ENCODE measurements at regions not wholly inside any gene's neighbourhood (a gene's known extent, or its start where the extent isn't known, plus 50 kb on each side); places are given as distances from the start of the nearest gene placed in this dataset.

DNA sequence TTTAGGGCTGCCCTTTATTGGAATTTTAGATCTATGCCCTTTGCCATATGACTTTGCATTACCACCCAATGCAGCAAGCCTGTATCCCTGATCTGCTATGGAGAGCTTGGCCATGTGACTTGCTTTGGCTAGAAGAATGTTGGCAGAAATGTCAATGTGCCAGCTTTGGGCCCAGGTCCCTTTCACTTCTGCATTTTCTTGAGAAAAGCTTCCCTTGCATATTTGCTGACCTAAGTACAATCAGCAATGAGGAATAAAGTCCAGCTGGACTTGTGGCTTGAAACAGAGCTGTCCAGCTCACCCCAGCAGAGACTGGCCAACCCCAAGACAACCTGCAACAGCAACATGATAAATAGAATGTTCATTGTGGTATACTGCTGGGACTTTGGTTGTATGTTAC lies 135.9 kb downstream of the PAH start:
- TF ChIP-seq, protein P1, sequence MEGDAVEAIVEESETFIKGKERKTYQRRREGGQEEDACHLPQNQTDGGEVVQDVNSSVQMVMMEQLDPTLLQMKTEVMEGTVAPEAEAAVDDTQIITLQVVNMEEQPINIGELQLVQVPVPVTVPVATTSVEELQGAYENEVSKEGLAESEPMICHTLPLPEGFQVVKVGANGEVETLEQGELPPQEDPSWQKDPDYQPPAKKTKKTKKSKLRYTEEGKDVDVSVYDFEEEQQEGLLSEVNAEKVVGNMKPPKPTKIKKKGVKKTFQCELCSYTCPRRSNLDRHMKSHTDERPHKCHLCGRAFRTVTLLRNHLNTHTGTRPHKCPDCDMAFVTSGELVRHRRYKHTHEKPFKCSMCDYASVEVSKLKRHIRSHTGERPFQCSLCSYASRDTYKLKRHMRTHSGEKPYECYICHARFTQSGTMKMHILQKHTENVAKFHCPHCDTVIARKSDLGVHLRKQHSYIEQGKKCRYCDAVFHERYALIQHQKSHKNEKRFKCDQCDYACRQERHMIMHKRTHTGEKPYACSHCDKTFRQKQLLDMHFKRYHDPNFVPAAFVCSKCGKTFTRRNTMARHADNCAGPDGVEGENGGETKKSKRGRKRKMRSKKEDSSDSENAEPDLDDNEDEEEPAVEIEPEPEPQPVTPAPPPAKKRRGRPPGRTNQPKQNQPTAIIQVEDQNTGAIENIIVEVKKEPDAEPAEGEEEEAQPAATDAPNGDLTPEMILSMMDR (conservative IDR thresholded peaks at IDR 0.05 in 1 of 2, IDR thresholded peaks at IDR 0.05 in 1 of 2; ENCODE audit: extremely low read depth in 1 of 2, insufficient read depth in 1 of 2, low read depth in 1 of 2, low read length in 2 of 2) = no peak
- no peak for TF ChIP-seq EZH2 (IDR thresholded peaks at IDR 0.05; ENCODE audit: borderline replicate concordance, low read length)

Data from mammary epithelial cell (primary cell).